Mesothelial cell of epicardium (in vitro differentiated cells): ENCODE measurements at regions not wholly inside any gene's neighbourhood (a gene's known extent, or its start where the extent isn't known, plus 50 kb on each side); places are given as distances from the start of the nearest gene placed in this dataset.

ENCODE experiments used
- DNase-seq, 2 experiments: peaks; one replicate each; pipeline ENCODE4 v3.0.0; 2021; ENCODE audit warnings: low spot score in 2 of 2; ENCODE audit not compliant: unreplicated experiment in 2 of 2
- H3K27ac Mint-ChIP-seq: 2 replicates; pipeline ENCODE4 v1.8.0; 2021; ENCODE audit warnings: mixed read lengths
- H3K27me3 Mint-ChIP-seq: 2 replicates; pipeline ENCODE4 v1.8.0; 2021; ENCODE audit warnings: low read depth, mixed read lengths
- H3K36me3 Mint-ChIP-seq: 2 replicates; pipeline ENCODE4 v1.8.0; 2021; ENCODE audit warnings: mixed read lengths
- H3K4me1 Mint-ChIP-seq: 2 replicates; pipeline ENCODE4 v1.8.0; 2021; ENCODE audit warnings: mixed read lengths
- H3K4me3 Mint-ChIP-seq: 2 replicates; pipeline ENCODE4 v1.8.0; 2021; ENCODE audit warnings: mild to moderate bottlenecking, moderate library complexity, mixed read lengths
- H3K9me3 Mint-ChIP-seq: 2 replicates; pipeline ENCODE4 v1.8.0; 2021; ENCODE audit warnings: mixed read lengths
- CTCF ChIP-seq: fragments of 200-600 bp; sonication (generic); IDR thresholded peaks from one replicate; pipeline ENCODE4 v1.5.0; 2021; ENCODE audit warnings: antibody characterized with exemption; ENCODE audit not compliant: unreplicated experiment

- H3K27ac Mint-ChIP-seq: no peak overlapping the region
- no peak overlapping the region for H3K4me3 Mint-ChIP-seq
- H3K9me3 Mint-ChIP-seq: no peaks in the 10 kb centered on the region
- H3K4me1 Mint-ChIP-seq: no peaks in the 10 kb centered on the region
- TF ChIP-seq CTCF: no peak
- no peak for DNase-seq
- H3K27me3 Mint-ChIP-seq: peaks cover 14% of the 10 kb centered on the region
- H3K36me3 Mint-ChIP-seq: no peaks in the 10 kb centered on the region
These were observed 140.9 kb upstream of the IQSEC1 start for GRCh38 chr3:13213911-13214846.

DNA sequence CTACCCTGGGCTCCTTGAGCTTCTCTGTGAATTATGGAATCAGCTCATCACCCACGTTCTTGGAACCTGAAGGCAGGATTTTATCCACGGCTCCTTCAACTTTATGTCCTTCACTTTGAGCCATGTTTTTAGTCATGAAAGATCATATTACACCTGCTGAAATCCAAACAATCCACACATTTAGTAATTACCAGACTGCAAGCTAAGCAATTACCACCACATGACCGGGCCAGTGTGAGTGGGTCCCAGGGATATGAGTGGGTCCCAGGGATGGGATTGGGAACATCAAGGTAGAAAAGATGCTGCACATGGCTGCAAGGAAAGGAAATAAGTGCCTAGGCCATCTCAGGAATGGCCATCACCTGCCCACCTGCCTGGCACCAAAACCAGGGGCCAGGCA is 140.3 kb upstream of the IQSEC1 start:
- Mint-ChIP-seq H3K4me3 (no peak overlapping the region), H3K27me3 (peaks cover 18% of the 10 kb centered on the region), H3K4me1 (no peaks in the 10 kb centered on the region), H3K36me3 (no peaks in the 10 kb centered on the region), H3K27ac (no peak overlapping the region), H3K9me3 (no peaks in the 10 kb centered on the region)
- TF ChIP-seq CTCF: no peak
- no peak for DNase-seq

- Mint-ChIP-seq H3K27me3 (peaks cover 31% of the 10 kb centered on the region), H3K9me3 (no peaks in the 10 kb centered on the region), H3K4me1 (no peaks in the 10 kb centered on the region), H3K36me3 (no peaks in the 10 kb centered on the region), H3K27ac (no peak overlapping the region), H3K4me3 (no peak overlapping the region)
- DNase-seq: no peak
- TF ChIP-seq CTCF: no peak
These were observed 138.5 kb upstream of the IQSEC1 start for GRCh38 chr3:13211605-13212210.

GRCh38 chr3:13210221-13210975 is 137.2 kb upstream of the IQSEC1 start:
- Mint-ChIP-seq H3K4me1 (no peaks in the 10 kb centered on the region), H3K36me3 (no peaks in the 10 kb centered on the region), H3K27ac (no peak overlapping the region), H3K9me3 (no peaks in the 10 kb centered on the region), H3K4me3 (no peak overlapping the region), H3K27me3 (peaks cover 39% of the 10 kb centered on the region)
- DNase-seq: no peak
- TF ChIP-seq CTCF: no peak

DNA sequence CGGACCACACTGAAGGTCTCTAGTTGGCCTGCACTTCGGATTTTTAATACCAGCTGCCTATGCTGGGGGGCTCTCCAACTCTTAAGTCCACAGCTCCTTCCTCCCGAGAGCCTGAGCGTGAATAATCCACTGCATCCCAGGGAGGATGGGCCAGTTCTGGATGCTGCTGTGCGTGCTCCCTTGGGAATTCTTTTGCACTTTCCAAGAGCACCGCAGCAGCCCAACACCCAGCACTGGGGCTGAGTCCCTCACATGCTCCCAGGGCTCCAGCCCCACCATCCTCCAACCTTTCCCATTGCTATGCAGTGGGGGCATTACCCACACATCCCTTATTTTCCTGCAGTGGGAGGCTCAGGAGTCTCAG is 136.4 kb upstream of the IQSEC1 start:
- Mint-ChIP-seq H3K4me1 (no peaks in the 10 kb centered on the region), H3K27ac (no peak overlapping the region)

More for the DNA sequence above, 136.4 kb upstream of the IQSEC1 start:
- Mint-ChIP-seq H3K27me3 (peaks cover 44% of the 10 kb centered on the region), H3K4me3 (no peak overlapping the region), H3K36me3 (no peaks in the 10 kb centered on the region), H3K9me3 (no peaks in the 10 kb centered on the region)
- no peak for TF ChIP-seq CTCF
- DNase-seq: no peak
